Kasumi-1 (cell line): ENCODE measurements at regions not wholly inside any gene's neighbourhood (a gene's known extent, or its start where the extent isn't known, plus 50 kb on each side); places are given as distances from the start of the nearest gene placed in this dataset.
A peak's percentile ranks its signal among the peaks of the same experiment; 100 is the strongest.

Experiments
- DNase-seq, 2 experiments: peaks; one replicate each; lab custom pipeline; 2025; lab: John Stamatoyannopoulos, UW

DNA sequence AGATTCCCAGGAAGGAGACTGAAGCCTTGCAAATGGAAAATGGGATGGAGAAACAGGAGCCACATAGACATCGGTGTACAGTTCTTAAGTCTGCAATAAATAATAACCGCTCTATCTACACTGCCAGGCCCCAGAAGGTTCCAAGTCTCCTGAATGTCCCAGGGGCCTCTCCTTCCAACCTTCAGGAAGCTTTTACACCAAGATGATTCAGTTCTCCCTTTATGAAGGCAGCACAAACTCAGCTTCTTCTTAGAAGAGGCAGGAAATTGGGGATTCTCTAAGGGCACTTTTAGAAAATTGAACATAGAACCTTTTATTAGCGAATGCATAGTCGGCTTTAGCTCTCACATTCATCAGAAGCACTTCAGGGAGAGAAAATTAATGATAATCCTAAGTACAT lies 130.8 kb upstream of the LYZL1 start:
- no peak for DNase-seq

GRCh38 chr10:29160150-29160617 lies 128.7 kb upstream of the LYZL1 start:
- DNase-seq: no peak

DNA sequence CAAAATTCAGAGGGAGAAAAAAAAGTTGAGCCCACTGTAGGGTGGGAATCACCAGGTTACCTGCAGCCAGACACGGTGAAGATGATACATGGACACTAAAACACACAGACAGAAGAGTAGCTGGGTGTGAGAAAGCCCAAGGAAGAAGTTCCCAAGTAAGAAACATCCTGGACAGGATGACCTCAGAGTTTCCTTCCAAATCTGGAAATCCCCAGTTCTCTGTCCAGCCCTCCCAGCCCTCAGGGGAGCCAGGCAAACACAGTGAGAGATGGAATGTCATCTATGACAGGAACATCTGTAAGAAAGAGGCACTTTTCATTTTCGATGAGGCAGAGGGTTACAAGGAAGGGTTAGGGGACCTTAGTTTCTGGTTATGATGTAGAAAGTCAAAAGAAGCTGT lies 125.1 kb upstream of the LYZL1 start:
- no peak for DNase-seq

DNA sequence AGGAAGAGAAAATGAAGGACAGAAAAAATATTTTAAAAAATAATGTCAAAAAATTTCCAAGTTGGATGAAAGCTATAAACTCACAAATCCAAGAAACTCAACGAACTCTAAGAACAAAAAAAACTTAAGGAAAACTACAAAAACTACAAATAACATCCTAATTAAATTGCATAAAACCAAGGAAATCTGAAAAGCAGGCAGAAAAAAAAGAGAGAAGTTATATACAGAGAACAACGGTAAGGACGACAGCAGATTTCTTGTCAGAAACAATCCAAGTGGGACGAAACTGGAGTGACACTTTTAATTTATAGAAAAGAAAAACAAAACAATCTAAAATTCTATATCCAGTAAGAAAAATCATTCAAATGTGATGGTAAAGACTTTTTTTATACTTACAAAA lies 122.2 kb upstream of the LYZL1 start:
- DNase-seq: no peak

DNA sequence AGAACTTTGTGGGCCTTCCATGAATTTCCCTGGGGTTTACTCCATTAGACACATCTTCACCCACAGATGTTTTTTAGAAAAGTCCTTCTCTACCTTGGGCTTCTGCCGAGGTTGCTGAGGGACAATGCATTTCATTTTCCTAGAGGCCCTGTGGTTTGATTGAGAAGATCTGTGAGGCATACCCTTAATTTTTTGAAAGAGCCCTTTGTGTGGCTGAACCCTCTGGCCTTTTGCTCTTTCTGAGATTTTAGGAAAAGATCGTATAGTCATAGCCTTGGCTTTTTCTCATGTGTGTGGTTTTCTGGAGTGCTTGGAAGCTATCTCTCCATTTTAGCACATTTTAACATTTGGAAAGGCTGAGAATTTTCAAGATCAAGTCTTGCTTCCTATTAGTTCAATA lies 119.8 kb upstream of the LYZL1 start:
- DNase-seq: no peak

DNA sequence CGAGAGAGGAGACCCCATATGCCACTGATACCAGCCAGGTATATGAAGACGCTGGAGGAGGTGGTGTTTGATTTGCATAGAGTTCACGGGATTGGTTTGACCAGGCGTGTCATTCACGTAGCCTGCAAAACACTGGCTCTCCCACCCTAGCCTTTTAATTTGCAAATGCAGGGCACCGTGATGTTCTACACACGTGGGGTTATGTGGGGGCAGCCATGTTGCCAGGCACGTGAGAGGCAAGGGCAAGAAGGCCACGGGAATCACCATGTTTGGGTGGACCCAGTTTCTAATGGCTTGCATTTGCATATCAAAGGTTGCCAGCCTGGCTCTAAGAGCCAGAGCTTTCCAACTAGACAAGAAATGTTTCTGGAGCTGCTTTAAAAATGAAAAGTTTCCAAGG lies 117.2 kb upstream of the LYZL1 start:
- DNase-seq: no peak

- no peak for DNase-seq
These were observed 114.5 kb upstream of the LYZL1 start for GRCh38 chr10:29174389-29174788.

GRCh38 chr10:29176845-29177832 lies 111.7 kb upstream of the LYZL1 start:
- DNase-seq: no peak

GRCh38 chr10:29181936-29182335 lies 106.9 kb upstream of the LYZL1 start:
- DNase-seq: no peak

DNA sequence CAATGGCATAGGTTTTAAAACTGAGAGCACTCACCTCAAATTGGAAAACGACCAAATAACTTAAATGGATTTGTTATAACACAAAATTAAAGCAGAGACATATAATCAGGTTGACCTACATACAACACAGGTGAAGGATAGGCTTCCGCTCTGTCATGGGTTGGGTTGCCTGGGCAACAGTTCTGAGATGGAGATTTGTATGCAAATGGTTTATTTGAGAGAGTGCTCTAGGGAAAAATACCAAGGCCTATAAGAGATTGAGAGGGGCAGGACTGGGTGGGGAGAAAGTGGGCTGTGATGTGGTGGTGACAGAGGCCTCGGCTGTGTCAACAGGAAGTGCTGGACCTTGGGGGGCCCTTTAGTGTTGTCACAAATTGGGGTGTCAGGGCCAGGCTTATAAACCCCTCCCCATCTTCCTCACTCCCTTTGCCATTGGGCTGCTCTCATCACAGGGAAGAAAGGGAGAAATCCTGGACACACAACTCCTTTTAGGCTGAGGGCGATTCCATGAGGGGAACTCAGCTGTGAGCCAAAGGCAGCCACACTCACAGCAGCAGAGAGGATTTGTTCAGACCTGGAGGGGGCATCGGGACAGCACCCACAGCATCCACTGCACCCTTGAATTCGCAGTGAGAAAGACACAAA lies 105.4 kb upstream of the LYZL1 start:
- DNase-seq: no peak

DNA sequence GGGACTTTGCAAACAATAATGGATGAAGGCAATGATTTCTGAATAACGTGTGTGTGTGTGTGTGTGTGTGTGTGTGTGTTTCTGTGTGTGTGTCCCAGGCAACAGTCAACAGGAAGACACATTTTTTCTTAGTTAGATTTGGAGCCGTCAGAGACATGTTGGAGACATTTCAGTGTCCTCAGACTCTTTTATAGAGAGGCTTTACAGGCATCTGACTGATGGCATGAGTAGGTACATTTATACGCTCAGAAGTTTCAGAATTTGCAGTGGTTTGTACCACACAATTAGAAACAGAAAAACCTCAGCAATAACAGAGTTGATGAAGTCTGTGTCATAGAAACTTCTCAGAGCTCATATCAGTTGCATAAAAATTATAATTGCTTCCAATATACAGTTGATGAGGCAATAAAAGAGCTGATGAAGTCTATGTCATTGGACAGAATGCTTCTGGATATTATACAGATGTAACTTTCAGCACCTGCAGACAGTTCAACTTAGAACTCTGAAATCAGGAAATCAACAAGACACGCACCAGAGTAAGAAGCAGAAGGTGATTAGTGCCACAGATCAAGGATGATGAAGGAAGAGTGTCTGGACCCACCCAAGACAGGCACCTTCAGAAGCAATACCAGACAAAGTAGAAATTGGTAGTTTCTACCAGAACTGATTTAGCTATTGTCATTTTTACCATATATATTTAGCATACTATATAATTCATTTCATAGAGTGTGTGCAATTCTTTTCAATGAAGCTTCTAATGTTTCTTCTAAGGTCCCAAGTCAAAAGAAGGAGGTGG lies 104.5 kb upstream of the LYZL1 start:
- no peak for DNase-seq

DNA sequence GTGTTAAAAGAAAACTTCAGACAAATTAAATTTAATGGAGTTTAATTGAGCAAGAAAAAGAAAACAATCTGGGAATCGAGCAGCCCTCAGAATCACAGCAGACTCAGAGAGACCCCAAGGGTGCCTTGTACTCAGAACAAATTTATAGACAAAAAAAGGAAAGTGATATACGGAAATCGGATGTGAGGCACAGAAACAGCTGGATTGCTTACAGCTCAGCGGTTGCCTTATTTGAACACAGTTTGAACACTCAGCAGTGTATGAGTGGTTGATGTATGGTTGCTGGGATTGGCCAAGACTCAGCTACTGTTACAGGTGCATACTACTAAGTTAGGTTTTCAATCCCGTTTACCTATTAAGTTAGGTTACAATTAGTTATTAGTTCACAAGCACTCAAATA lies 103.8 kb upstream of the LYZL1 start:
- DNase-seq: no peak

- DNase-seq: no peak
These were observed 102.6 kb upstream of the LYZL1 start for GRCh38 chr10:29186221-29186620.

- no peak for DNase-seq
These were observed 99.6 kb upstream of the LYZL1 start for GRCh38 chr10:29189256-29189655.

DNA sequence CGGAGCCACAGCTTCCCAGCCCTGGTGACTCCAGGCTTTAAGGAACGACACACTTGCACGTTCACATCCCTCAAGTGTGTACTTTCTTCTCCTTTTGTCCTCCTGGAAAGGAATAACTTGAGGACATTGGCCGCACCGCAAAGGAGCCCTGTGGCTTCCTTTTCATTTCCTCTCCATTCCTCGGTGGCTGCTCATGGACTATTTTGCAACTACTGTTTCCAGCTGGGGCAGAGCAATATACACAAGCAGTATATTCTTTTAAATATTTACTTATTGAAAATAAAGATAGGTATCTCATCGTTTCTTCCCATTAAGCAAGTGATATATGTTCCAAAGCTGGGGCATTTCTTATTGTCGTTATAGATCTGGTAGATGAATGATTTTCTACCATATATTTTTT lies 97.2 kb upstream of the LYZL1 start:
- DNase-seq: peak in 1 of 2 experiments; percentile 13

- DNase-seq: no peak
These were observed 89.5 kb upstream of the LYZL1 start for GRCh38 chr10:29199339-29199738.

DNA sequence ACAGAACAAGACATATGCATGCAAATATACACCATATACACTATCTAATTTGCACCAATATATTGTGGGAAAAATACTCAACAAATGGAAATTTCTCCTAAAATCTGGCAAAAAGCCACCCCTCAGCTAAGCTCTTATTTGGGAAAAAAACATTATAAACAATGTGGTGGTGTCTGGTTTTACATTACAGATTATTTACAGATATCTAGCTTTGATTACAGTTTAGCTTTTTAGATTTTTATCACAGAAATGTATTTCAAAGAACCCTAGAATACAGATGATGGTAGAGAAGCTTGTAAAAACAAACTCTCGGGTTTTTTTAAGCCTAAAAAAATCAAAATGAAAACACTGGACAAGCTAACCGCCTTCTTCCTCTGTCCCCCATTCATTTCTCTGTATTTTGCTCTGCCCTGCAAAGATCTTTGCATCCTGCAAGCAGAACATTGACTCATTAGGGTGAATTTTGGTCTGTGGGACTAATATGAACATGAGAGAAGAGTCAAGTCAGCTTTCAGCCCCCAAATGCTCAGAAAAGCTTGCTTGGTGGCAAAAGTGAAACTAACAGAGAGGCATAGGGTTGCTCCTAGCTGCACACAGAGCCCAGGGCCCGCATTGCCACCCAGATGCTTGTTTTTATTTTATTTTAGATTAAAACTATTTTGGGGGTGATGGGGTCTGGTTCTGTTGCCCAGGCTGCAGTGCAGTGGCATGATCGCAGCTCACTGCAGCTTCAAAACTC lies 88.8 kb upstream of the LYZL1 start:
- no peak for DNase-seq

- DNase-seq: peak in 1 of 2 experiments; percentile 11
These were observed 86.4 kb upstream of the LYZL1 start for GRCh38 chr10:29202386-29202940.

- DNase-seq: no peak
These were observed 85.4 kb upstream of the LYZL1 start for GRCh38 chr10:29203432-29203831.

- DNase-seq: no peak
These were observed 84.6 kb upstream of the LYZL1 start for GRCh38 chr10:29204070-29204800.

- DNase-seq: no peak
These were observed 83.1 kb upstream of the LYZL1 start for GRCh38 chr10:29205787-29206186.
